T-helper 1 cell treated with Interleukin-12 subunit alpha and Interleukin-12 subunit beta and Interleukin-4 antibody, amounts not matched to agents 30 ng/mL and 1 ng/mL, for 36 hours (primary cell): ENCODE measurements at regions not wholly inside any gene's neighbourhood (a gene's known extent, or its start where the extent isn't known, plus 50 kb on each side); places are given as distances from the start of the nearest gene placed in this dataset.
"Not testable (repeated sequence)": the region's sequence is repeated elsewhere in the genome, so short reads cannot be mapped to it uniquely, and the experiment has no call there.

Experiments
- intact Hi-C: fragments of 100-400 bp; cut with micrococcal nuclease; formaldehyde crosslinking; loops from one replicate; pipeline ENCODE4 v1.15.1; 2024

- intact Hi-C loops, result not testable (repeated sequence)
These were observed 302.6 kb upstream of the TARS1 start for GRCh38 chr5:33138145-33138544.

GRCh38 chr5:33143405-33144123 is 297.2 kb upstream of the TARS1 start:
- intact Hi-C loops, result no loop called here

DNA sequence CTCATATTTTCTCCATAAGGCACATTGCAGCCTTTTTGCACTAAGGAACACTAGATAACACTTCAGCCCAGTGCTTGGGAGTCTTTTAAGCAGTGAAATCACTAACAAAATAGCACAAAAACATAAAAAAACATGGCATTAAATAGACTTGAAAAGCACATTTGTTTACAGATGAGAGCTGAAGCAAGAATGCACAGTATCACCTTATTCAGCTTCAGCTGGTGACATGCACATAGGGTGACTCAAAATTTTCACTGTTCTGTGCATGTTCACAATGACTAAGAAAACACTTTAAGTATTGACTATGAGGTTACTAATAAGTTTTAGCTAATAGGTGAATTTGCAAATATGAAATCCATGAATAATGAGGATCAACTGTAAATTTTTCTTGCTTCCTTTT is 293.9 kb upstream of the TARS1 start:
- intact Hi-C loops, result no loop called here

GRCh38 chr5:33148076-33148513 is 292.7 kb upstream of the TARS1 start:
- intact Hi-C loops, result no loop called here

GRCh38 chr5:33153372-33153771 is 287.4 kb upstream of the TARS1 start:
- intact Hi-C loops, result no loop called here

DNA sequence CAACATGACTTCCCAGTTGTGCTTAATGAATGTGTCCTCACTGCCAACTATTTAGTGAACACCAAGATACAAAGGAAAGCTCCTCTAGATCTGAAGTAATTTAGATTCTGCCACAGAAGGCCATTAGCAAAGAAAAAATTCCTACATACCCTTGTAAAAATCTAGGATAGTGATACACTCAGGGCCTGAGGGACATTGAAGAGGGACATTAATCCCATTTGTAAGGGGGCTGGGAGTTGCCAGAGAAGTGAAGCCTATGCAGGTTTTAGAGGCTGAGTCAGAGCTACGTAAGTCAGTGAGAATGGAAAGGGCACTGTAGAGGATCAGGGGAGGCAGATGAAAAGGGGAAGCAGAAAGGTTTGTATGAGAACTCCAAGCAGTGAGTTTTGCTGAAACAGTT is 286.9 kb upstream of the TARS1 start:
- intact Hi-C loops, result no loop called here

DNA sequence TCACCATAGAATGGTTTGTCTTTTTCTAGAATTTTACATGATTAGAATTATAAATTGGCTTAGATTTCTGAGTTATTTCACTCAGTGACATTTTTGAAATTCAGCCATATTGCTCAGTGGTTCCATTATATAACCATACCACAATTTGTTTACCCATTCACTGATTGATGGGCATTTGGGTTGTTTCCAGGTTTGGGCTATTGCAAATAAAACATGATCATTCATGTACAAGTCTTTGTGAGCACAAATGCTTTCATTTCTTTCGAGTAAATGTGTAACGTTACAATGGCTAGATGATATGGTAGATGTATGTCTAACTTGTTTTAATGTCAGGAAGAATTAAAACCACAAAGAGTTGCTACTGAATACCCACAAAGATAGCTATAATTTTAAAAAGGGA is 279.9 kb upstream of the TARS1 start:
- intact Hi-C loops, result no loop called here

- intact Hi-C loops, result no loop called here
These were observed 279.3 kb upstream of the TARS1 start for GRCh38 chr5:33161421-33161820.

- intact Hi-C loops, result no loop called here
These were observed 278.7 kb upstream of the TARS1 start for GRCh38 chr5:33162057-33162456.

- intact Hi-C loops, result no loop called here
These were observed 274.2 kb upstream of the TARS1 start for GRCh38 chr5:33166522-33166921.

GRCh38 chr5:33166948-33167347 is 273.8 kb upstream of the TARS1 start:
- intact Hi-C loops, result no loop called here

DNA sequence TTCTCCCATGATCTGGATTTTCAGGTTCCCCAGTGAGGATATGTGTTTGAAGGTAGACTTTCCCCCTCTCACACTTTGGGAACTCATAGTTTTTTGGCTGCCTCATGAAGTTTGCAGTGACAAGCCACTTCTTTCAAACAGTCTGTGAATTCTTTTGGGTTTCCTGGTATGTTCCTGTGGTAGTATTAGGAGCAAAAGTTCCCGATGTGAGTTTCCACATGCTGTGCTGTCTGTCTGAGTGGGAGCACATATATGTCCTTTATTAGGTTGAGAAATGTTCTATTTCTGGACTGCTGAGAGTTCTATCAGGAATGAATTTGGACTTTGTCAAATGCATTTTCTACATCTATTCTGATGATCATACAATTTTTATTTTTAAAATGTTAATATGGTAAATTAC is 273.2 kb upstream of the TARS1 start:
- intact Hi-C loops, result no loop called here

- intact Hi-C loops, result no loop called here
These were observed 270.4 kb upstream of the TARS1 start for GRCh38 chr5:33170411-33170810.

- intact Hi-C loops, result no loop called here
These were observed 266.4 kb upstream of the TARS1 start for GRCh38 chr5:33174383-33174782.

GRCh38 chr5:33179301-33179700 is 261.5 kb upstream of the TARS1 start:
- intact Hi-C loops, result no loop called here

- intact Hi-C loops, result no loop called here
These were observed 259.9 kb upstream of the TARS1 start for GRCh38 chr5:33180900-33181299.

- intact Hi-C loops, result no loop called here
These were observed 257.8 kb upstream of the TARS1 start for GRCh38 chr5:33182986-33183385.

- intact Hi-C loops, result no loop called here
These were observed 256.4 kb upstream of the TARS1 start for GRCh38 chr5:33184367-33184766.

DNA sequence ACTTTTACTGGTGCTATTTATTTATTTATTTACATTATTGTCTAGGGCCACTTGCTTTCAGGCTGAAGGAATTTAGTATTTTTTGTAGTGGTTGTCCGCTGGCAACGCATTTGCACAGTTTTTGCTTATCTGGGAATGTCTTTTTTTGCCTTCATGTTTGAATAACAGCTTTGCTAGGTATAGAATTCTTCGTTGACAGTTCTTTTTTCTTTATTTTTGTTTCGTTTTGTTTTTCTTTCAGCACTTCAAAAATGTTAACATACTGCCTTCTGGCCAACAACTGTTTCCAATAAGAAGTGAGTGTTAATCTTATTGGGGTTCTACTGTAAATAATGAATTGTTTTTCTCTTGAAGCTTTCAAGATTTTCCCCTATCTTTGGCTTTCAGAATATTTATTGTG is 252.7 kb upstream of the TARS1 start:
- intact Hi-C loops, result no loop called here

- intact Hi-C loops, result no loop called here
These were observed 245.9 kb upstream of the TARS1 start for GRCh38 chr5:33194914-33195313.

DNA sequence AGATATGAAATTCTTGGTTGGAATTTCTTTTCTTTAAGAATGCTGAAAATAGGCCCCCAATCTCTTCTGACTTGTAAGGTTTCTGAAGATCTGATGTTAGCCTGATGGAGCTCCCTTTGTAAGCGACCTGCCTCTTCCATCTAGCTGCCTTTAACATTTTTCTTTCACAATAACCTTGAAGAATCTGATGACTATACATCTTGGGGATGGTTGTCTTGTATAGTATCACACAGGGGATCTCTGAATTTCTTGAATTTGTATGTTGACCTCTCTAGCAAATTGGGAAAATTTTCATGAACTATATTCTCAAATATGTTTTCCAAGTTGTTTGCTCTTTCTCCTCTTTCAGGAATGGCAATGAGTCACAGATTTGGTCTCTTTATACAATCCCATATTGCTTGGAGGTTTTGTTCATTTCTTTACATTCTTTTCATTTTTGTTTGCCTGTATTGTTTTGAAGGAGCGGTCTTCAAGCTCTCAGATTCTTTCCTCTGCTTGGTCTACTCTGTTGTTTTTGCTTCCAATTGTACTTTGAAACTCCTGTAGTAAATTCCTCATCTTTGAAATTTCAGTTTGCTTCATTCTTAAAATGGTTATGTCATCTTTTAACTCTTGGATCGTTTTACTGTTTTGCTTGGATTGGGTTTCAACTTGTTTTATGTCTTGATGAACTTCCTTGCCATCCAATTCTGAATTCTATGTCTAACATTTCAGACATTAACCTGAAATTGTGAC is 245.2 kb upstream of the TARS1 start:
- intact Hi-C loops, result no loop called here

DNA sequence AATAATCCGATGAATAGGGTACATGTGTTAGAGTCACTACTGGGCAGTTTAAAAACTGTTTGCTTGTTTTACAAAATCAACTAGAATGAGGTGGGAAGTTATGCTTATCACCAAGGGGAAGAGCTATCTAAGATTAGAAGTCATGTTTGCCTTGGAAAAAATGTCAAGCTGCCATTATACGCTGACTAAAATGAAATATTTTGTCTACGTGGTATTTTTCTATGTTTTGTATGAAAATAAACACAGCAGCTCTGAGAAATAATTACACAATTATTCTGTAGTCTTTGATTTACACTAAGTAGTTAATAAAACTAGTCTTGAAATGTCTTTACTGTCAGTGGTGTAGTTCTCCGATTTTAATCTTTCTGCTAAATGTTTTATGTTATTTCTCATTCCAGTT is 241.9 kb upstream of the TARS1 start:
- intact Hi-C loops, result no loop called here

GRCh38 chr5:33203931-33204330 is 236.8 kb upstream of the TARS1 start:
- intact Hi-C loops, result no loop called here
